Upper lobe of right lung (tissue), 1 donor: ENCODE measurements at regions not wholly inside any gene's neighbourhood (a gene's known extent, or its start where the extent isn't known, plus 50 kb on each side); places are given as distances from the start of the nearest gene placed in this dataset.

Experiments
- ATAC-seq: fragments of 200-7000 bp; cut with Tn5 transposase; one replicate; pipeline ENCODE4 v1.9.1; 2020; ENCODE audit warnings: mild to moderate bottlenecking, moderate library complexity
- DNase-seq: peaks from one replicate; pipeline ENCODE4 v3.0.0-alpha.2; 2020
- H3K27ac ChIP-seq: fragments of 200-600 bp; one replicate; pipeline ENCODE4 v1.8.0; 2022
- H3K27me3 ChIP-seq: fragments of 200-600 bp; one replicate; pipeline ENCODE4 v1.8.0; 2022; ENCODE audit warnings: mild to moderate bottlenecking
- H3K36me3 ChIP-seq: fragments of 200-600 bp; one replicate; pipeline ENCODE4 v1.8.0; 2022
- H3K4me1 ChIP-seq: fragments of 200-600 bp; one replicate; pipeline ENCODE4 v1.8.0; 2022
- H3K4me3 ChIP-seq: fragments of 200-600 bp; one replicate; pipeline ENCODE4 v1.8.0; 2022; ENCODE audit warnings: mild to moderate bottlenecking
- H3K9me3 ChIP-seq: fragments of 200-600 bp; one replicate; pipeline ENCODE4 v1.8.0; 2022
- CTCF ChIP-seq: fragments of 200-600 bp; IDR thresholded peaks from one replicate; pipeline ENCODE4 v1.8.0; 2022; ENCODE audit warnings: antibody characterized with exemption
- intact Hi-C: fragments of 100-400 bp; cut with DNase I; formaldehyde crosslinking; loops from one replicate; pipeline ENCODE4 v1.11.0; 2022
- donor health status: DM: no; HTN: yes; CAD: no; lungs with severe emphysema.

GRCh38 chr12:92571169-92571568 lies 131.6 kb upstream of the PLEKHG7 start:
- intact Hi-C loops = loop anchor here (5.0 kb wide), 1 partner anchor 1189 kb away; no protein-coding TSS in a partner anchor
- DNase-seq (no peak), ATAC-seq (no peak)
- Histone ChIP-seq H3K9me3 (no peaks in the 10 kb centered on the region), H3K4me3 (no peak overlapping the region), H3K27me3 (no peaks in the 10 kb centered on the region), H3K27ac (no peak overlapping the region), H3K4me1 (peaks cover 15% of the 10 kb centered on the region), H3K36me3 (no peaks in the 10 kb centered on the region)
- TF ChIP-seq CTCF = no peak

GRCh38 chr12:92570056-92570753 lies 132.6 kb upstream of the PLEKHG7 start:
- peak; percentile 85 for ATAC-seq
- Histone ChIP-seq H3K27me3 (no peaks in the 10 kb centered on the region), H3K4me3 (no peak overlapping the region), H3K4me1 (peaks cover 12% of the 10 kb centered on the region), H3K27ac (no peak overlapping the region), H3K36me3 (no peaks in the 10 kb centered on the region), H3K9me3 (no peaks in the 10 kb centered on the region)
- intact Hi-C loops = loop anchor here (5.0 kb wide), 1 partner anchor 1188 kb away; no protein-coding TSS in a partner anchor
- no peak for DNase-seq
- peak; percentile 78 for TF ChIP-seq CTCF

- intact Hi-C loops = no loop called here
- Histone ChIP-seq H3K9me3 (no peaks in the 10 kb centered on the region), H3K27me3 (no peaks in the 10 kb centered on the region), H3K36me3 (no peaks in the 10 kb centered on the region), H3K4me1 (peaks cover 4% of the 10 kb centered on the region), H3K27ac (peak overlapping the region; percentile 20), H3K4me3 (no peak overlapping the region)
- DNase-seq = no peak
- no peak for TF ChIP-seq CTCF
- no peak for ATAC-seq
Measured at GRCh38 chr12:92568691-92569090, 134.1 kb upstream of the PLEKHG7 start.

GRCh38 chr12:92566448-92567019 lies 136.3 kb upstream of the PLEKHG7 start:
- no peak for TF ChIP-seq CTCF
- no peak overlapping the region for H3K4me3 ChIP-seq
- H3K27ac ChIP-seq = no peak overlapping the region
- intact Hi-C loops = no loop called here
- no peaks in the 10 kb centered on the region for H3K9me3 ChIP-seq
- H3K27me3 ChIP-seq = no peaks in the 10 kb centered on the region
- DNase-seq (no peak), ATAC-seq (no peak)
- H3K36me3 ChIP-seq = no peaks in the 10 kb centered on the region
- peaks cover 12% of the 10 kb centered on the region for H3K4me1 ChIP-seq

GRCh38 chr12:92563819-92564218 lies 139.0 kb upstream of the PLEKHG7 start:
- DNase-seq = no peak
- H3K4me1 ChIP-seq = peaks cover 9% of the 10 kb centered on the region
- no peaks in the 10 kb centered on the region for H3K27me3 ChIP-seq
- no peak for ATAC-seq
- H3K36me3 ChIP-seq = no peaks in the 10 kb centered on the region
- H3K4me3 ChIP-seq = no peak overlapping the region
- intact Hi-C loops = no loop called here
- no peak overlapping the region for H3K27ac ChIP-seq
- H3K9me3 ChIP-seq = no peaks in the 10 kb centered on the region
- no peak for TF ChIP-seq CTCF
